Upper lobe of left lung (tissue), 4 donors: ENCODE measurements at regions not wholly inside any gene's neighbourhood (a gene's known extent, or its start where the extent isn't known, plus 50 kb on each side); places are given as distances from the start of the nearest gene placed in this dataset.
"Not testable (repeated sequence)": the region's sequence is repeated elsewhere in the genome, so short reads cannot be mapped to it uniquely, and the experiment has no call there.

Experiments
- CTCF ChIP-seq, 6 experiments: fragments of 450-650 bp in 4 of 6; fragments of 200-600 bp in 2 of 6; sonication (generic) in 2 of 6; IDR thresholded peaks; one replicate each; pipeline ENCODE4 v1.5.1; 2016 to 2019; ENCODE audit warnings: antibody characterized with exemption in 6 of 6
- EP300 ChIP-seq, 4 donors: sonication (generic); formaldehyde crosslinking; IDR thresholded peaks; one replicate each; pipeline ENCODE4 v1.5.1; 2017; ENCODE audit warnings: antibody characterized with exemption in 4 of 4, control low read depth in 2 of 4
- POLR2AphosphoS5 ChIP-seq, 2 donors: sonication (generic); formaldehyde crosslinking; IDR thresholded peaks; one replicate each; pipeline ENCODE4 v1.5.1; 2017; ENCODE audit warnings: antibody characterized with exemption in 2 of 2

GRCh38 chr11:23484618-23485017, 624.3 kb upstream of the CCDC179 start:
- not testable (repeated sequence) for TF ChIP-seq CTCF, POLR2AphosphoS5, EP300 (IDR thresholded peaks at IDR 0.05)
